GM23248 (cell line): ENCODE measurements at regions not wholly inside any gene's neighbourhood (a gene's known extent, or its start where the extent isn't known, plus 50 kb on each side); places are given as distances from the start of the nearest gene placed in this dataset.

Source experiments
- EZH2 ChIP-seq: fragments of 200-600 bp; sonication (generic); IDR thresholded peaks from 2 replicates; pipeline ENCODE4 v1.6.1; 2018; ENCODE audit warnings: antibody characterized with exemption, mild to moderate bottlenecking; ENCODE audit not compliant: insufficient read depth, poor library complexity, severe bottlenecking
- EZH2phosphoT487 ChIP-seq: fragments of 200-600 bp; sonication (generic); IDR thresholded peaks from 2 replicates; pipeline ENCODE4 v1.6.1; 2018; ENCODE audit warnings: antibody characterized with exemption, moderate library complexity, mild to moderate bottlenecking, low read depth; ENCODE audit not compliant: insufficient read depth

GRCh38 chr19:28882818-28883217, 330.1 kb downstream of the UQCRFS1 start:
- TF ChIP-seq EZH2 (no peak), EZH2phosphoT487 (no peak)
